GM21526 (cell line): ENCODE measurements at regions not wholly inside any gene's neighbourhood (a gene's known extent, or its start where the extent isn't known, plus 50 kb on each side); places are given as distances from the start of the nearest gene placed in this dataset.

Source experiments
- ATAC-seq: cut with Tn5 transposase; IDR thresholded peaks from one replicate; pipeline ENCODE4 v1.9.1; 2021; ENCODE audit warnings: moderate library complexity; ENCODE audit not compliant: unreplicated experiment, low FRiP score

DNA sequence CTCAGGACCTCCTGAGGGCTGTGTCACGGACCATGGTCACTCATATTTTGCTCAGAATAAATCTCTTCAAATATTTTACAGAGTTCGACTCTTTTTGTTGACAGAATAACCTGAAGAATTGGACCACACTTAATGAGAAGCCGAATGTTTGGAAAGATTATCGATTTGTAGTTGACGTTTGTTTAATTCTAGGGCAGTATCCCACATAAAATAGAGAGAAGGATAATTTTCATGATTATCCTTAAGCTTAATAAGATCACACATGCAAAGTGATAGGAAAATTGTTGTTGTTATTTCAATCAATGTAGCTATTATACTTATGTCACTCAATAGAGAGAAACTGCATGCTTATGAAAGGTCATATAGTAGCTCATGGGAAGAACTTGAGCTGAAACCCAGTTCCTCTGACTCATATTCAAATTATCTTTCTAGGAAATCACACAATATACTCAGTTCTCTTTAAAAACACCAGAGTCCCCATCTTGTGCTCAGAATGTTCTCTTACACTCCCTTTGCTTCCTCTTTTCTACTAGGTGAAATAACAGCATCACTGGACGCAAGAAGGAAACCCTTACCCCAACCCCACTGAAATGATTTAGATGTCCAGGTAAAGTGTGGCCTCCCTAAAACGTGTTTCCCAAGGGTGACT, 982.1 kb downstream of the TSN start:
- no peak for ATAC-seq

DNA sequence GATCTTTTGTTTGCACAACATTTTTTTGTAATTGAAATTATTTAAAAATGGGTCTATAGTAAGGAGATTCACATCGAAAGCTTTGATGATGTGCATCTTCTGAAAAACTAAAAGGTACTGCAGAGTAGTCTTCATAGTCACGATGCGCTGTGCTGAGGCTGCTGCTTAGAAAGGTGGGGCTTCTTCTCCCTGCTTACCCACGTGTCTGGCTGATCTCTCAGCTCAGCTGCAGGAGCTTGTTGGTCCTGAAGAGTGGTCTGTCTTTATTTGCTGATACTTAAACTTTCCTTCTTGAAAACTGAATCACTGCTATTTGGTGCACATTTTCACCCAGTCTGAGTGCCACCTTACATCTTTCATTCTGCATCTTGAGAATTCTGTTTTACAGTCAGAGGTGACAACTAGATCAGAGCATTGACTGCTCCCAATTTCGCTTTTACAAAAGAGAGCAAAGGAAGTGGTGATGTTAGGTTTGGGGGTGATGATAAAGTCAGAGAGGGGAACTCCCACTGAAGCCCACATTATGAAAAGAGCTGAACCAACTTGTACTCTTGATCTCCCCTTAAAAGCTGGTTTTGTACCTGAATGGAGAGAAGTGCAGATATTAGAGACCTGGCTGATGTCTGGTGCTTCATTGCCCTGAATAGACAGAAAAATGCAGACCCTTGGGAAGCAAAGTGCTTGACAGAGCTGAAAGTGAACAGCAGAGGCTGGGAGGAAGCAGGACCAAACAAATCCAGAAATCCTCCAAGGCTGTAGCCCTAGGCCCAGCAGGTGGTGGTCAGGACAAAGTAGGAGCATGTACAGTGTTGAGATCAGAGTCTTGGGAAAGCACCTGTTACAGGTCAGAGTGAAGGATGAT, 984.5 kb downstream of the TSN start:
- no peak for ATAC-seq

DNA sequence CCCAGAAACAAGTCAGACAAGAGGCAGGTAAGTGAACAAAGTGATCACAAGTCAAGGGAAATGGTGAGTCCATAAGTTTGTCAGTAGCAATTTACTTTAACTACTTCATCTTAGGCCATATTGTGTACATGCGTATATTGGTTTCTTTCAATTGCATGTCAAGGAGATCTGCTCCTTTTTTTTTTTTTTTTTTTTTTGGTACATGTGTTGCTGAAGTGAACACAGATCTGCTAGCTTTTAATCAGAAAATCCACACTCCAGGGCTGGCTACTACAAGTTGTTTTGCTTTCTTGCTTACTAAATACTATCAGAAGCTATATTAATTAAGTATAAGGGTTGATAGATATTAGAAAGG, 985.1 kb downstream of the TSN start:
- ATAC-seq = no peak

DNA sequence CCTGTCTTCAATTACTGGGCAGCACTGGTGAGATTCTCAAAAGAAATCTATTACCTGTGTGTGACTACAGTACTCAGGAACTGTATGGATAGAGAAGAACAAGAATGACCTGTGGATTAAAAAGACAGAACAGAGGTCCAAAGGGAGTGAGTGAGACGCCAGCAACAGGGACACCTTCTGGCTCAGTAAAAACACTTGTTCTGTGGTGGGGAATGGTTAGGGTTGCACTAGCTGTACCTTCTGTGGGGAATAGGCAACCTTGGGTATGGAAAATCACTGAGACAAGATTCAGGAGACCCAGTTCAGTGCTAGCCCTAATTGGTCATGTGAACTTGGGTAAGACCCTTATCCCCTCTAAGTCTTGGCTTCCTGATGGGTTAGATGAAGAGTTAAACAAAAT, 986.0 kb downstream of the TSN start:
- ATAC-seq = no peak

DNA sequence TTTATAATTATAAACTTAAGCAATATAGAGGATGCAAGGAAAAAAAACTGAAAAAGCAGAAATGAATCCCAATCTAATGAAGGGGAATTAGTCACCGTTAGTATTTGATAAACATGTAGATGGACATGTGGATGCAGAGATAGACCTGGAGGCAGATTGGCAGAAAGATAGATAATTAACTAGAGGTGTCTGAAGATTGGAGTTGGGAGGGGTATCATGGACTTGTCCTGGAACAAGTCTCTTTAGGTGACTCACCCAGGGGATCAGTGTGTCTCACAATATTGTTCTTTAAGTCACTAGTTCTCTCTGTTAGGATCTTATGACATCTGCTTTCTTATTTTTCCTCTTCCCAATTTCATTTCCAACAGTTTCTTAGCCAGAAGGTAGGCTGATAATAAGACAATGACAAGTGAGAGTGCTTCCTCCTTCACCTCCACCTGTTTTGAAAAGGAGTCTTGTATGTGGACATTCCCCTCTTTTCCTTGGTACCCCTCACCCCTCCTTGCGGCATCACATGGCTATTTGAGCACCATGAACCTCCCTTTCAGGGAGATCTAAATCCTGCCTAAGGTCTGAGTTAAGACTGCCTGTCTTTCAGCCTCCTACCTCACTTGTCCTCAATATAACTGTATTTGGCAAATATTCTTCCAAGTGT, 987.7 kb downstream of the TSN start:
- ATAC-seq = no peak

DNA sequence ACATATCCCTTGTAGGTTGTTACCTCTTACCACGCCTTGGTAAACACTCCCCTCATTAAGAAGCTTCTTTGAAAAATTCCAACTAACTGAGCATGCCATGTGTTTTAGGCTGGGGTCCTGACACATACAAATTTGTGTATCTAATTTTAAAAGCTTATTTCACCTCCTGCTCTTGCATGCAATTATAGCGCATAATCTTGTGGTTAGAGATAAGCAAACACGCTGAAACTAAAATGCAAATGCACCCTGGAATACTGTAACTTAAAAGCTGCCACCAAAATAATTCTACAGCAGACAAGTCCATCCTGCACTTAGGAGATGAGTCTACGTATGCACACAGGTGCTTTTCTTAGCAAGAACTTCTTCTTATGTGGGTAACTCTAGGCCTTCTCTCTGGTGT, 990.2 kb downstream of the TSN start:
- no peak for ATAC-seq

DNA sequence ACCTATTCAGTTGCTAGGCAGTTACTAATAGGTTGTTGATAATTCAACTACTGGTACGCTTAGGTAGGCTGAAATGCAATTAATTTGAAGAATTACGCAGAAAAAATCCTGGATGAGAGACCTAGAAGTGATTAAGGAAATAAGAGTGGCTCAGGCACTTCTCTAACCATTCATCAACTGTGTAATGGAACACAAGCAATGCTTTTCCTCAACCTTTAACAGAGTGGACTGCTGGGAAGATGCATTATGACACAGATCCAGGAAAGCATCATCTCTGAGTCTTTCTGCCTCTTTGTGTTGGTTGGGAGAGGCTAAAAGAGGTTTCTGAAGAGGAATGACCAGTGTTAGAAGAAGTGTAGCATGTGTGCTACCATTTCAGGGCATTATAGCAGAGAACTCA, 992.2 kb downstream of the TSN start:
- no peak for ATAC-seq

DNA sequence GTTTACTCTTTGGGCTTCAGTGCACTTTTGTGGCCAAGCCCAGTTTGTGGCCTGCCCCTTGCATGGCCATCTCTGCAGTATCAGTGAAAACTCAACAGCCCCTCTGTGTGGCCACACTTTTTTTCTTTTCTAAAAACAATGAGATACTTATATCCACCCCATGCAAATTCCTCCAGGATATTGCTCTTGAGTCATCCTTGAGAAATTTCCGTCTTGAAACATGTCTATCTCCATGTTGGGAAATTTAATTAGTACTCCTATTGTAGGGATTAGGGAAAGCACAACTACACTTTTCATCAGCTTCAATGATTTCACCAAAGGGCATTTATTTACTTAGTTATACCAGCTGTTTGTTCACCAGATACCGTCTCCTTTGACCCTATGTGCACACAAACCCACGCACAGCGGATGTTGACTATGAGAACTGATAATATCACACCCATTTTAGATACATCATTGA, 993.1 kb downstream of the TSN start:
- ATAC-seq = no peak

DNA sequence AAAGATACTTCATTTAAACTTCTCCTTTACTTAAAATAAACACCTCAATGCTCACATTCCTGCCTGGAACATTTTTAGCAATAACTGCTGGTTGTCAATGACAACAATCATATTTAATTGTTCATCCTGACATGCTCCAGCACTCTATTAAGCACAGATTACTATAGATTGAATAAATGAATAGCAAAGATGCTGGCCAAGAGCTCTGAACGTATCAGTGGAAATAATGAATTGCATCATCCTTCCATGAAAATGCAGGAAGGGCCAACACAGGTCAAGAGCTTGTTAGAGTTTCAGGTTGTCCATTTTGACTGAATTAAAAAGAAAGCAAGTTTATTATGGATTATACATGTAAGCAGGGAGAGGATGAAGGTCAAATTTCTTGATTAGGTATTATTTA, 994.0 kb downstream of the TSN start:
- ATAC-seq = no peak

DNA sequence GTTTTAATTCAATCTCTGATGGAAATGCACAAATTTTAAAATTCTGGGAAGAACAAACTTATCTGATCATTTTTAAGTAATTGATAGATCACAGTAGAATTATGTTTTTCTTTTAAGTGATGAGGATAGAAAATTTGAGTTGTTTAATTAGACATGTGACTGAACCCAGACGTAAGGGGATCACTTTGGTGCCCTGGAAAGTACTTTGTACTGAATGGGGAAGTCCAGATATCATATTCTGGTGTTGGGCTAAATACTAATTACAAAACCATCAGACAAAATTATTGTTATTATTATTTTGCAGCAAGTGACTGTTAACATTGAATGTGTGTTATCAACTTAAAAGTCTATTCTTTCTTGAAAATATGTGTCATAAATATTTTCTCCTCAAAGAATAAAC, 994.6 kb downstream of the TSN start:
- ATAC-seq = no peak

DNA sequence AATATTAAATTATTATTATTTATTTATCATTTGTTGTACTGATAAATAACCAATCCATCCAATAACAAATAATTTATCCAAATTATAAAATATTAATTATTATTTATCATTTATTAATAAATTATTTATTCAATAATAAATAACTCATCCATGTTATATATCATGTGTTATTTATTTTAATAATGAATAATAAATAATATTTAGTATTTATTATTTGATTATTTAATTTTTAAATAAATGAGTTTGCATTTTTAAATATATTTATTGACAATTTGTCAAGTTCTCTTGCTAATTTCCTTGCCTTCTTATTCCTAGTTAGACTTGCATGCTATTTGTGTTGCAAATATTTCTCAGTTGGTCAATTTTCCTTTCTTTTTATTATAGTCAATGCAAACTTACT, 995.4 kb downstream of the TSN start:
- ATAC-seq = no peak

DNA sequence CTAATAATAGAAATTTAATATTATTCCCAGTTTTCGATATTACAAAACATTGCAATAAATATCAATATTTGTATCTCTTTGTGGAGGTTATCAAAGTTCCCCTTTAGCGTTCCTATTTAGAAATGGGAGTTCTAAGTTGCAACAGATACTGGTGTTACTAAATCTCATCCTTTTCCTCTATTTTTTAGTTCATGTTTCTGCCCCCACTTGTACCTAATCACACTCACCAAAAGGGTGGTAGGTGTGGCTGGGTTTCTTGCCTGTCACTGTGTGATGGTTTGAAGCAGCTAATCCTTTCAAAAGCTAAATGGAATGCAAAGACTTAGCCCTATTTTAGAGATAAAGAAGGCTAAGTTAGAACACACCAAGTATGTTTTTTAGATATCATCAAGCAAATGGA, 997.9 kb downstream of the TSN start:
- ATAC-seq = no peak

DNA sequence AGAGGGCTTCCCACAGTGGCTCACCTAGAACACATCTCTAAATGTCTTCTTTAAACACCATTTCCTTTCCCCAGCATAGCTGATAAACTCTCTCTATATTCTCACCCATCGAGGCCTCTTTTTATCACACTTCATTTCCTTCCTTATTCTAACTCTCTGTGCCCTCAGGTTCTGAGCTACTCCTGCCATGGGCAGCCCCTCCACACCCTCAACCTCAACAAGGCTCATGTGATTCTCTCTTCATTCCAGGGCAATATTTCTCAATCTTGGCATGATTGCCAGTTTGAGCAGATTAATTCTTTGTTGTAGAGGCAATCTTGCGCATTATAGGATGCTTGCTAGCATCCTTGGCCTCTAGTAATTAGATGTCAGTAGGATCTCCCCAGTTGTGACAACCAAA, 999.1 kb downstream of the TSN start:
- ATAC-seq = no peak

DNA sequence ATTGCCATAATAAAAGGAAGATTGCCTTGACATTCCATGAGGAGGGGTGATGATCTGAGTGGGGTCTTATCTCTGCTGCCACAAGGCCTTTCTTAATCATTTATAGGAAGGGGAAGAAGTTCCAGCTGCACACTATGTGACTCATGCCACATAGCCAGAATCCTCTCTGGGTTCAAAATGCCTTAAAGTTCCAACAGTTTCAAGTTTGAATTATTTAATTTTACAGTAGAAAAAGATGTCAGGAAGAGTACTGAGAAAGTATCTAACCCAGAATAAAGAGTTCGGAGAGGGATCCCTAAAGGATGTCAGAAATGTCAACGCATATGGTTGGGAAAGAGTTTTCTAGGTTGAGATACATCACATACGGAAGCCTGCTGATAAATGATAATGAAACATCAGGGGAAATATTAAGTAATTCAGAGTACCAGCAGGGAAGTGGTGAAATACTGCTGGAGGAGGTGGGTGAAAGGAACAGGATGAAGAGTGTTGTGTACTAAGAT, 999.9 kb downstream of the TSN start:
- ATAC-seq = no peak

DNA sequence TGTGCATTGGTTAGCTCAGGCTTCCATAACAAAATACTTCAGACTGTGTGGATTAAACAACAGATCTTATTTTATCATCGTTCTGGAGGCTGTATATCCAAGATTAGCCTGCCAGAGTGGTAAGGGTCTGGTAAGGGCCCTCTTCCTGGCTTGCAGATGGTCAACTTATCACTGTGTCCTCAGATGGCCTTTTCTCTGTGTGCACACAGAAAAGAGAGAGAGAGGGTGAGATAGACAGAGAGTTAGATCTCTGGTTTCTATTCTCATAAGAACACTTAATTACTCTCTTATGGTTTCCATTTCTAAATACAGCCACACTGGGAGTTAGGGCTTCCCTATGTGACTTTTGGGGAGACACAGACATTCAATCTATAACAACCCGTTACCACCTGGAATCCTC, 1003.5 kb downstream of the TSN start:
- no peak for ATAC-seq

DNA sequence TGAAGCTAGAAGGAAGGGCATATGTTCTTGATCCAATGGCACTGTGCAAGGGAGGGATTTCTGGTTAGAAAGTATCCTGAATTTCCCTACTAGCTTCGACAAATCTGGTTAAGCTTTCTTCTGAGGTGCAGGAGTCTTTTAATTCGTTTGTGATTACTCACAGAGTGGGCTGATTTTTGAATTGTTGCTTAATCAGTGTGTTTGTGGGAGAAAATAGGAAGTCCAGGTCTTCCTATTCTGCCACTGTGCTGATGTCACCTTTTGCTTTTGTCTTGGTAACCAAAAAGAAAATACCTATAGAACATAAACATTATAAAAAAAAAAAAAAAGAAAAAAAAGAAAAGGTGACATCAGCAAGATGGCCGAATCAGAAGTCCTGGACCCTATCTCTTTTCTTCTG, 1008.6 kb downstream of the TSN start:
- no peak for ATAC-seq

DNA sequence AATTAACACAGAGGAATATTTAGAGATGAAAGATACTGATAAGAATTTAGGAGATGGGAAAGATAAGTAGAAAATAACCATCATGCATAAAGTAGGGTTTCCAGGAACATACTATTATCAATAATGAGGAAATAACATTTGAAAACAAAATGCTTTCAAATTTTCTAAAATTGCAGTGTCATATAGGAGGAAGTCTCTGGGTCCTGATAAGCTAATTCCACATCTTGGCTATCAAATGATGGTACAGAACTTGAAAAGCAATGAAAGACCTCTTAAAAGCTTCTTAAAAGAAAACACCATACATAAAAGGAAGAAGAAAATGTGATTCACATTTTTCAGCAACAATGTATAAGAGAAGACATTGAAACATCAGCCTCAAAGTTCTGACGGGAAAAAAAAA, 1024.8 kb downstream of the TSN start:
- no peak for ATAC-seq

DNA sequence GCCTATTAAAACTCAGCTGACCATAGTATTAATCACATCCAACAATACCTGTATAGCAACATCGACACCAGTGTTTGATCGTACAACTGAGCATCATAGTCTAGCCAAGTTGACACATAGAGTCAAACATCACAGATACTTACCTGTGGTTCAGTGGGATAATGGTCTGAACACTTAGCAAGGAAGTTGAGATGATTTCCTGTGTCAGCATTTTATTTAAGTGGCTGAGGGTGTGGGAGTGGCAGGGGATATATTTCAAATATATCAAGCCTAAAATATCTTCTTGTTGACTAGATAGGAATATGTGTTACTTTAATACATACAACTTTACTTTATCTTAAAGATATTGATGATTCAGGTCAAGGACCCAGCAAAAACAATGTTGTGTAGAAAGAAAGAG, 1038.6 kb downstream of the TSN start:
- ATAC-seq = no peak

DNA sequence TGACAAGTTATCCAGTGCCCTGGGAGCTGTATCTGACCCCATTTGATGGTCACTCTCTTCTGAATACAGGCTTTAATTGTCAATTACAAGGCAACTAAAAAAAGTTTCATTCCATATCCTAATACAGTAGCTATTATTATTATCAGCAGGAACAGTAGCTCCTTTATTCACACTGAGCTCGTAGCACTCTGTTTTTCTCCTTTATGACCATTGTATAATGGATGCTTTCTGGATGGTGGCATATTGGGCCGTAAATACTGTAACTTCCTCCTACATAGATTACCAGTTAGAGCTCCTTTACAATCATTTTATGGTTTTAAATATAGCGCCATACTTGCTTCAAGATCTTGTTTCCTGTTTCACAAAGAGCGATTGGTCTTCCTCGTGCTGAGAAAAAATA, 1040.3 kb downstream of the TSN start:
- ATAC-seq = no peak

DNA sequence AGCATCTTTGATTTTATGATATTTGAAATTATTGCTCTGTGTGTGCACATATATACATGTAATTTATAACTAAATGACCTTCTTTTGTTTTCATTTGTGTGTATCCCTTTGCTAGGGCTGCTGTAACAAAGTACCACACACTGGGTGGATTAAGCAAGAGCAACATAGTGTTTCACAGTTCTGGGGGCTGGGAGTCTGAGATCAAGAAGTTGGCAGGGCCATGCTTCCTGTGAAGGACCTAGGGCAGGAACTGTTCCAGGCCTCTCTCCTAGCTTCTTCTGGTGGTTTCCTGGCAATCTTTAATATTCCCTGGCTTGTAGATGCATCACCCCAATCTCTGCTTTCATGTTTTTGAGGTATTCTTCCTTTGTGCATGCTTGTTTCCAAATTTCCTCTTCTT, 1043.9 kb downstream of the TSN start:
- no peak for ATAC-seq

DNA sequence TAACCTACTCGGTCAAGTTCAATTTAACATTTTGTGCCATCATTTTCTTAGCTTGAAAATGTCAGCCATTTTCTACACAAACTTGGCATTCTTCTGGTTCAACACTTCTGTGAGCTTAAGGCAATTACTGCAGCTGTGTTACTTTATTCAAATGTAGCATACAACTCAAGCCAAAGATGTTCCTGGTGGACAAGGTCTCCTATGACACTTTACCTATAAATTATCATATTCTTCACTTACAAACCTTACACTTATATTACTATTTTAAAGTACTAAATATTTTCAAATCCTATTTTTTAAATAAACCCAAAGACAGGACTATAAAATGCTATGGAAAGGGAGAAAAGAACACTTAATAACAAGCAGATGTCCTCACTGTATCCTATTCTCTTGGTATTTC, 1045.3 kb downstream of the TSN start:
- ATAC-seq = no peak

DNA sequence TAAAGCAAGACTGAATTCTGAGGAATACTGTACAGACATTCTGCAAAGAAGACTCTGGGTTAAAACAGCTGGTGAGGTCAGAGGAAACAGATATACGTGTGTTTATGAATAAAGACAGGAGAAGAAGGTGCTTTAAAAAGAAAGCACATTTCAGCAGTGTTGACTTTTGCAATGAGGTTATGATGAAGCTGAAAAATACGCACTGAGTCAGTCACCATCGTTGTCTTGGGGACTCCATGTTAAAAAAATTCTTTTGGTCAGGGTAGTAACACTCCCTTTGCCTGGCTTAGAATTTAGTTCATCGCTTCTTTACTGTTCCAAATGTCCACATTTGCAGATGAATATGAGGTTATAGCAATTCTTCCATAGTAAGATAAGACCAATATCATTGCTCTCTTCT, 1049.0 kb downstream of the TSN start:
- ATAC-seq = no peak
